HG03521 (cell line): ENCODE measurements at regions not wholly inside any gene's neighbourhood (a gene's known extent, or its start where the extent isn't known, plus 50 kb on each side); places are given as distances from the start of the nearest gene placed in this dataset.

Experiments
- ATAC-seq: cut with Tn5 transposase; IDR thresholded peaks from one replicate; pipeline ENCODE4 v1.9.1; 2021; ENCODE audit warnings: mild to moderate bottlenecking, moderate library complexity; ENCODE audit not compliant: unreplicated experiment

DNA sequence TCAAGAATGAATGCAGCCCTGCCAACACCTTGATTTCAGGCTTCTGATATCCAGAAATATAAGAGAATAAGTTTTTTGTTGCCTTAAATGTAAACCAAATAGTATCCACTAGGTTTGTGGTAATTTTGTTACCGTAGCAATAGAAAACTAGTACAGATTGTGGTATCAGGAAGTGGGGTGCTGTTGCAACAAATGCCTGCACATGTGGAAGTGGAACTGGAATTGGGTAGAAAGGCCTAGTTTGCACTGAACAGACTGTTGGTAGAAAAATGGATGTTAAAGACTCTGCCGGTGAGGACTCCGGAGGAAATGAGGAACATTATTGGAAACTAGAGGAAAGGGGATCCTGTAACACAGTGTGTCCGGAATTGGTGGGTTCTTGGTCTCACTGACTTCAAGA, 145.8 kb upstream of the MGAT5 start:
- no peak for ATAC-seq

- ATAC-seq = no peak
Observed at GRCh38 chr2:134109246-134109645, 144.6 kb upstream of the MGAT5 start.

DNA sequence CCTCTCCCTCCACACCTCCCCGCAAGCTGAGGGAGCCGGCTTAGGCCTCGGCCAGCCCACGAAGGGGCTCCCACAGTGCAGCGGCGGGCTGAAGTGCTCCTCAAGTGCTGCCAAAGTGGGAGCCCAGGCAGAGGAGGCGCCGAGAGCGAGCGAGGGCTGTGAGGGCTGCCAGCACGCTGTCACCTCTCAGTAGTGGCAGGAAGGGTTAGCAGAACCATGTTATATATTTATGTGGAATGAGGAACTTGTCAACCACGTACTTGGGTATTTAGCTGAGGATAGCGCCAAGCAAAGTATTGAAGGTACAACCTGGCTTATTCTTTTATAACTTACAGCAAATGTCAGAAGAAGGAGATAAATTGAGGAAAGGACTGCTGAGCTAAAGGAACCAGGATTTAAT, 144.1 kb upstream of the MGAT5 start:
- ATAC-seq = no peak

- no peak for ATAC-seq
Observed at GRCh38 chr2:134110532-134110931, 143.3 kb upstream of the MGAT5 start.

DNA sequence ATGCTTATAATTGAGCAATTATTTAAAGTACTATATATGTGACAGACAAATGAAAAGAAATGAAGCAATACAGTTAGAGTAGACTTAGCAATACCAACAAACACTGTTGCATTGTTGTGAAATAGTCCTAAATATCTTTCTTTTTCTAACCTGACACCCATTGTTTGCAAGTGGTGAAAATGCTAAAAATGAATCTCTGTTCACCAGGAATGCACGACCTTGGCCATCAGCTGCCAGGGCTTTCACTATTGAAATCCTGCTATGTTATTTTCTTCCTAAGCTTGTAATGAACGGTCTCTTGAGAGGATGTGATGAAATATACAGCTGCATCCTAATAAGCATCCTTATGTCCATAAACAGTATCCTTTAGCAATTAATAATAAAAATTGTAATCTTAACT, 136.2 kb upstream of the MGAT5 start:
- no peak for ATAC-seq

DNA sequence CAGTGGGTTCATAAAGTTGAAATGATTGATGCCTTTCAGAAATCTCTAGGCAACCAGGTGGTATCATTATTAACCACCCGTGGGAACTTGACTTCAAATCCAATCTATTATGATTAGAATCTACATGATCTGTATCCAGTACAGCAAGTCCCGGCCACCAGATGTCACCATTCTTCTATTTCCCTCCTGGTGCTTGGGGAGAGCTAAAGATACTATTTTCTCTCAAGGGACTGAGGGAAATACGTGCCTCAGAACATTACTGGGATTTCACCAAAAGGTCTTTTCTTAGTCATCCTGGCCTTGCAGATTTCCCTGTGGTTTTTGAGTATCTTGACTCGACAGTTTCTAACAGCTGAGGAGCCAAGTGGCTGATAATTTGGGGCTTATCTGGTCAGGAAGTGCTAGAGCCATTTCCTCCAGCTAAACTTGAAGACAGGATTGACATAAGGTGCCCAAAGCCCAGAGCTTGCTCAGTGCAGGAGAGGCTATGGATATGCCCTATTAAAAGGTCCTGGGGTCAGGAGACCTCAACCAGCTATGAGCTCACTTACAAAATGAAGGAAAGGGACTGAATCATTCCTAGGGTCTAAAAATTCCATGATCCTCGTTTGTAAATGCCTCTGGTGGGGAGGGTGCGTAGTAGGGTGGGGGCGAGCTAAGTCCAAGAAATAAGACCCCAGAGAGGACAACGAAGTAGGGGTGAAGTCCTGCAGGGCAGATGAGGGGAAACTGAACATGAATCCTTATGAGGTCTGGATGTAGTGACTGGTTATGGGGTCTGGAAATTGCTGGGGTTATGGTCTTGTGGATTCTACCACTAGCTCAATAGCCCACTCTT, 135.4 kb upstream of the MGAT5 start:
- peak; percentile 35 for ATAC-seq

GRCh38 chr2:134119117-134119712, 134.7 kb upstream of the MGAT5 start:
- peak; percentile 1 for ATAC-seq

GRCh38 chr2:134119713-134120405, 134.0 kb upstream of the MGAT5 start:
- peak; percentile 52 for ATAC-seq

DNA sequence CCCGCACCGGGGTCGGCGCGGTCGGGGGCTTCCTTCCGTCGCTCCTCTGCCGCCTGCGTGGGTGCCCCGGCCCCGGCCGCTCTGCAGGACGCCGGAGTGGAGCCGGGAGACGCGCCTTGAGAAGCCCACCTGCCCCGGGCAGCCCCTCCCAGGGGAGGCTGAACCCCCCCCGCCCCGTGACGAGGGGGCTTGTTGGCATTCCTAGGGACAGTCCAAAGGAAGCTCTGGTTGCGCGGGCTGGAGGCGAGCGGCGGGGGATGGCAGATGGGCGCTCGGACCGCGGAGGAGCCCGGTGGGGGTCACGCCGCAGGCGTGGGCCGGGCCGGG, 133.5 kb upstream of the MGAT5 start:
- ATAC-seq = no peak

DNA sequence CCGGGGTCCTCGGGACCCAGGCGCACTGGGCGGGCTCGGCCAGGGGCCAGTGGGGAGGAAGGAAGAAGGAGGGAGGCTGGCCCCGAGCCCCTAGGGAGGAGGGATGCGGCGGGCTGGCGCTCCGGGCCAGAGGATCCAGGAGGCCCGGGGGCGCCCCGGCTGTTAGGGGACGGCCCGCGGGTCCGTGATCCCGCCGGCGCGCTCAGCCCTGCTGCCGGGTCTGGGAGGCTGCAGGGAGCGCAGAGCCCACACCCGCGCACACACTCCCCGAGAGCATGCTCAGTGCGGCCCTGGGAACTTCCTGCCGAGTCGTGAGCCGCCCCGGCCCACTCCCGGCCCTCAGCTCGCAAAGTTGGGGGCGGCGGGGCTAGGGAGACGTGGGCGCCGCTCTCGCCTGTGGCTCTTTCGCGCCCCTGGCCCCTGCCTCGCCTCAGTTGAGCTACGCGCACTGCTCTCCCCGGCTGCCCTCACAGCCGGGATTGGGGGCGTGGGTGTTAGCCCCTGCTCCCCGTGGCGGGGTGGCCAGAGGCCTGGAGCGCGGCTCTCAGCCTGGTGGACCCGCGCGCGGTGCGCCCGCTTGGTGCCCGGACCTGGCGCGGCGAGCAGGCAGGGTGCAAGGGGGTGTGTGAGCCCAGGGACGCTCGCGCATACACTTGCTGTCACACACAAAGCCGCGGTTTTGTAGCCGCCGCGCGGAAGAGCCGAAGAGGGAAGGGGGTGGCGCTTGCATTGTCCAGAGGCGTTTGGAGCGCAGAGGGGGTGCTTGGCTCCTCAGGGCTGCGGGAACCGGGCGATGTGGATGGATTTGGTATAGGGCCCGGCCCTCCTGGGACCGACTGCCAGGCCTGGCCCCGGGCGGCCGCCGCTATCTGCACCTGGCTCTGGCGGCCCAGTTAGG, 132.9 kb upstream of the MGAT5 start:
- peak; percentile 48 for ATAC-seq

DNA sequence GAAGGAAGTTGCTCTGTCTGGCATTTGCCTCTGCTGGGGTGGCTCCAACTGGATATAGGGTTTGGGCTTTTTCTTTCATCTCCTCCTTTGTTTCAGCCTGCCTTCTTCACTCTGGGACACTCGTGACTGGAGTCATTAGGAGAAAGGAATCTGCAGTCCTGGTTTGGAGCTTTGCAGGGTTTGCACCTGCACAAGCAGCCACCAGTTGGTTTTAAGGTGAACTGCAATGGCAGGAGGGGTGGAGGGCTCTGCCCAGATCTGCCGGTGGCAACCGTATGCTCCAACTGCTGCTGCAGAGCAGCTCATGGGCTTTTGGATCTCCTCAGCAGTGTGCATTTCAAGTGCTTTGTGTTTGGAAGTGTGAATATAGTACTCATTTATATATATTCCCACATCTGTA, 131.3 kb upstream of the MGAT5 start:
- no peak for ATAC-seq

- ATAC-seq = no peak
Observed at GRCh38 chr2:134123332-134123731, 130.5 kb upstream of the MGAT5 start.

DNA sequence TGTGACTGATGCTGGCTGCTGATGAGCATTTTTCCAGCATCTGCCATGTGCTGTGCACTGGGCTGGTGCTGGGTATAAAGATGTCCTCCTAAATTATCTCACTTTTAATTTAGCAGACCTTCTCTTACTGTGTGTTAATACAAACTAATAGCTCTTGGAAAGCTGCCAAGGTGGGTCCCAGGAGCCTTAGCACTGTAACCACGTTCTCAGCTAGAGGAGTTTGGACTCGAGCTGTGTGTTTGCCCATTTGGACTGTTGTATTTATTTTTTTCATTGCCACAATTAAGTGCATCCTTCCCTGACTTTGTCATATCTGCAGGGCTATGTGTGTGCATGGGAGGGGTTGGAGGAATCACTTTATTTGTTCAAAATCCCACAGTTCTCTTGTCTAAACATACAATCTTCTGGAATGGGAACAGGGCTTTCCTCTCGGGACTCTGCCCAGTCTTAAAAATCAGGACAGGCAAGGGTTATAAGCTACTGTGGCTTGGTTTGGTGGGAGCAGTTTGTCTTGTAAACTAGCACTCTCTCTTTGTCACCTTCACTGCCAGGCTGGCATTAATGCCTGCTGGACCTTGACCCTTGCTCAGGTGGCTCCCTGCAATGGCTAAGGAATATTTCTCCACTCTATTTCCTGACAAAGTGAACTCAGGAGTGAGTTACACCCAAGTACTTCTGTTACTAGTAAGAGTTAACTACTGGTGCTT, 129.7 kb upstream of the MGAT5 start:
- ATAC-seq = no peak

DNA sequence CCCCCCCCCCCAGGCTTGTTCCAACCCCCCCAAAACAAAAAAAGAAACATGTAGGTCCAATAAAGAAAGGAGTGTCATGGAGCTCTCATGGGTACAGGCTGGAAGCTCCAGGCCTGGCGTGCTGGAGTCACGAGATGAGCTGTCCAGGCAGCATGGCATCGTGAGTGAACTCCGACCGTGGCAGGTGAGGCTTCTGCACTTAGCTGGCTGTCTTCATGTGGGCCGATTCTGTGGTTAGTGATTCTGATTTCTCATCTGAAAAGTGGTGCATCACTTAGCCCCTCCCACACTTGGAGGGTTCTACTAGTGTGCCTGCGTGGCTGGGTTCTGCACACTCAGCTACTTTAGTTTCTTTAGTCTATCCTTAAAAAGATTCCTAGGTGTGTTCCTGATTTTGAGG, 126.4 kb upstream of the MGAT5 start:
- peak; percentile 61 for ATAC-seq

GRCh38 chr2:134128746-134129145, 125.1 kb upstream of the MGAT5 start:
- no peak for ATAC-seq

DNA sequence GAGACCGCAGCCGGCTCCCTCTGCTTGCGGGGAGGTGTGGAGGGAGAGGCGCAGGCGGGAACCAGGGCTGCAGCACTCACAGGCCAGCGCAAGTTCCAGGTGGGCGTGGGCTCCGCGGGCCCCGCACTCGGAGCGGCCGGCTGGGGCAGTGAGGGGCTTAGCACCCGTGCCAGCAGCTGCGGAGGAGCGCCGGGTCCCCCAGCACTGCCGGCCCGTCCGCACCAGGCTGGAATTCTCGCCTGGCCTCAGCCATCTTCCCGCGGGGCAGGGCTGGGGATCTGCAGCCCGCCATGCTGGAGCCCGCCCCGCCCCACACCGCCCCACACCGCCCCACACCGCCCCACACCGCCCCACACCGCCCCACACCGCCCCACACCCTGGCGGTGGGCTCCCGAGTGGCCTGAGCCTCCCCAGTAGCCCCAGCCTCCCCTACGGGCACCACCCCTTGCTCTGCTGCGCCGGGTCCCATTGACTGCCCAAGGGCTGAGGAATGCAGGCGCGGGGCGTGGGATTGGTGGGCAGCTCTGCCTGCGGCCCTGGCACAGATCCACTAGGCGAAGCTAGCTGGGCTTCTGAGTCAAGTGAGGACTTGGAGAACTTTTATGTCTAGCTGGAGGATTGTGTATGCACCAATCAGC, 123.9 kb upstream of the MGAT5 start:
- no peak for ATAC-seq

DNA sequence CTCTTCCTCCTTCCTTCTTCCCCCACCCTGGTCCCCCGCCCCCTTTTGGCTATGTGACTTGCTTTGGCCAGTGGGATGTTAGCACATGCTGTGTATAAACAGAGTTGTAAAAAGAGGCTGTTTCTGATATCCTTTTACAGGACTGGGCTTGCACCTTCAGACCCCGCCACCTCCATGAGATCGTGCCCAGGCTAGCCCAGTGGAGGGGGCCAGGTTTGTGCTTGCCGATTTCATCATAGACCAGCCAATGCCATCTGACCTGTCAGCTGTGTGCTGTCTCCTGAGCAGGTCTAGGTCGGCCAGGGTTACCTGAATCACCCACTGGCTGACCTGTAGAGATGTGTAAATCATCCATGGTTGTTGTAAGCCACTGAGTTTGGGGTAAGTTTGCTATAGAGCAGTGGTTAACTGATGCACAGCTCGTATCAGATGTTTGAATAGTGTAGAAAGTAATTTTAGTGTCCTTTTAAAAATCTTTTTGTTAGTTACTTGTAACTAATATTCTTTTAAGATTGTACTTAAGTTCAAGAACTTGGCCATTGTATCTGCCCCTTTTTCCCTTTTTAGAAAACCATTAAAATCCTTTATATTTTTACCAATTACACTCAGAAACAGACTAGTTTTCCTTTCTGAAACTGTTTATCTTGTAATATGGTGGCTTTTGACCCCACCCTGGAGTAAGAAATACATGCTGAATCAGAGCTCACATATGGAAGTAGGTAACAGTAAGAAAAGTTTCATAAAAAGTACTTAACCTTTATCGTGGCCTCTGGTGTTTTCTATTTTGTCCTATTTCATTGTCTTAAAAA, 122.0 kb upstream of the MGAT5 start:
- no peak for ATAC-seq

GRCh38 chr2:134132490-134132857, 121.4 kb upstream of the MGAT5 start:
- ATAC-seq = no peak

- no peak for ATAC-seq
Observed at GRCh38 chr2:134133622-134134312, 120.1 kb upstream of the MGAT5 start.
